ENCODE measurements at regions not wholly inside any gene's neighbourhood (a gene's known extent, or its start where the extent isn't known, plus 50 kb on each side); places are given as distances from the start of the nearest gene placed in this dataset.

DNA sequence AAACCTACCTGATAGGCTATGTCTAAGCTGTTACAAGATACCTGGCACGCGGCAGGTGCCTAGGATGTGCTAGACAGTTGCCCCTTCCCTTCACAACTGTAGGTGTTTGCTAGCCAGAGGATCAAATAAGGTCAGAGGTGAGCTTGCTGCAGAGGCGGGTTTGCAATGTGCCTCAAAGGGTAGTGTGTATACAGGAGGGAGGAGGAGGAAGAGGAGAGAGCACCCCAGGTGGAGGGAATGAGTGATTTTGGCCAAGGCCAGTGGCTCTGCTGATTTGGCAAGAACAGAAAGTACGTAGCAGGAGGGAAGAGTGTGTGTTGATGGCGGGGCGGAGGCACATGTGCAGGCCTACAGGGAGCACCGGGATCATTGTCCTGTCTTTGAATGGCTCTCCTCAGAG, 236.5 kb downstream of the HAUS1 start:
- DNase-seq (ENCODE audit: extremely low read depth, low read depth, low spot score), result no peak

- no peak for DNase-seq (ENCODE audit: extremely low read depth, low read depth, low spot score)
Observed at GRCh38 chr18:46341986-46342525, 237.9 kb downstream of the HAUS1 start.

DNA sequence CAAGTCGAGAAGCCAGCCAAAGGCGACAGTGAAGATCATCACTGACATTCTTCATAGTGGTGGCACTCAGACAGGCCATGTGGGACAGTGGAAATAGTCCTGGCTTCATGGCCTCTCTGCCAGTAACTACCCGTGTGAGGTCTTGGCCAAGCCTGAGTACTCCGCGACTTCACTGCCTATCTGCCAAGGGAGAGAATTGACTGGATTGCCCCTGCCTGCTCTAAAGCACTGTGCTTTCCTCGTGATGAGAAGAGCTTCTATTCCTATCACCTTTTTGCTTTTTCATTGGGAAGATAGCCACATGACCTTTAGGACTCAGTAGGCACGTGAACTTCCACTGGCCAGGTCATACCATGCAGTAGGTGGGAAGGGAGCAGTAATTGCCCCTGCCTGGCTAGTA, 239.3 kb downstream of the HAUS1 start:
- no peak for DNase-seq (ENCODE audit: extremely low read depth, low read depth, low spot score)

DNA sequence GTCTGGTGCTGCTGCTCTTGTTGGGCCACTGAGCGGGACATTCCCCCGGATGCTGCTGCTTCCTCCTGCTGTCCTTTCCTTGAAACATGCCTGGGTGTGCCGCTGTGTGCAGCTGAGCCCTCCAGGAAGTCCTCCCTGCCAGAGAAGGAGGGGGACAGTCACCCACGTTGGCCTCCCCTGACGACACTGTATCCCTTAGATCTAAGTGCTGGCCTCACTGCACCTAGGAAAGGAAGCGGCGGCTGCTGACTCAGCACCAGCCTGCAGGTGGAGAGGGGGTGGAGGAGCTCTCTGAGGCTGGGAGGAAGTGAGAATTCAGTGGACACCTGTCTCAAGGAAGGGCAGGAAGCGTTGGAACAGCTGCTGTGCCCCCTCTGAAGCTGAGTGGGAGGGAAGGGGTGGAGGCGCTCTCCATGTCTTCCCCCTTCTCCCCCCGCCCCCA, 239.8 kb downstream of the HAUS1 start:
- no peak for DNase-seq (ENCODE audit: extremely low read depth, low read depth, low spot score)

DNA sequence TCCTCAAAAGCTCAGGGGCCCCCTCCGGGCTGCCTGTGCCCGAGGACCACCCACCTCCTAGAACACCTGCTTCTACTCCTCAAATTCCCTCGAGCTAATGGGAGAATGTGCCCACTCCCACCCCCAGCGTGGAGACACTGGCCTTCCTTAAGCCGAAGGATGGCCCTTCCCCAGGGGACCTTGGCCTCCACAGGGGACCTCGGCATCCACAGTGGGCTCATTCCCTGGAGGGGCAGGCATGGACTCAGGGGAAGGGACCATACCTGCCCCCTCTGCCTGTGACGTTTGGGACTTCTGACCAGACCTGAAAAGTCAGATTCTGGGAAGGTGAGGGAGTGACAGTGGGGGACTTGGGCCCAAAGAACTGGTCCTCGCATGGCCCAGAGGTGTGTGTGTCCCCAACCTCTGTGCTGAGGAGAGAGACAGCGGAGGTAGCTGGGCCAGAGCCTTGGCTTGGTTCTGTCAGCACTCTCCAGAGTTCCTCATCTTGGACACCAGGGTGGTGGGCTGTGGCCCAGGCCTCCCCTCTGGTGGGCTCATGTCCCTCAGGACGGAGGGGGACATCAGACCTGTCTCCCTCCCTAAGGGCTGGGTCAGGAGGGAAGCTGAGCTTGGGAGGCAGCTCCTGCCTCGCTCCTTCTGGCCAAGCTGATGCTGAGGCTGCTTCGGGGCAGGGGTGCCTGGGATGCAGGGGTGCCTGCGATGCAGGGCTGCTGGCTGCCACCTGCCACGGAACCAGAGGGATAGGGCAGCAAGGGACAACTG, 240.4 kb downstream of the HAUS1 start:
- DNase-seq (ENCODE audit: extremely low read depth, low read depth, low spot score), result no peak

DNA sequence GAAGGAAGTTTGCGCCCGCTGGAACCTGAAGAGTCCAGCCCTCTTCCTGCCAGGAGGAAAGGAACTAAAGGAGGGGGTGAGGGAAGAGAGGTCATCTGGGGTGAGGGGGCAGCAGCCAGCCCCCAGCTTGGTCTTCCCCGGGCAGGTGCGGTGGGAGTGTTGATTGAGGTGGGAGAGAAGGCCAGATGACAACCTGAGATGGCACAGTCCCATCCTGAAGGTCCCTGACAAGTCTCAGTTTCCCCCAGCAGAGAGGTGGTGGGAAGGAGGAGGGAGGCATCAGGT, 240.9 kb downstream of the HAUS1 start:
- no peak for DNase-seq (ENCODE audit: extremely low read depth, low read depth, low spot score)

GRCh38 chr18:46346213-46346612, 242.0 kb downstream of the HAUS1 start:
- no peak for DNase-seq (ENCODE audit: extremely low read depth, low read depth, low spot score)

GRCh38 chr18:46346896-46347630, 242.9 kb downstream of the HAUS1 start:
- no peak for DNase-seq (ENCODE audit: extremely low read depth, low read depth, low spot score)

GRCh38 chr18:46350598-46351159, 246.5 kb downstream of the HAUS1 start:
- DNase-seq (ENCODE audit: extremely low read depth, low read depth, low spot score), result no peak

DNA sequence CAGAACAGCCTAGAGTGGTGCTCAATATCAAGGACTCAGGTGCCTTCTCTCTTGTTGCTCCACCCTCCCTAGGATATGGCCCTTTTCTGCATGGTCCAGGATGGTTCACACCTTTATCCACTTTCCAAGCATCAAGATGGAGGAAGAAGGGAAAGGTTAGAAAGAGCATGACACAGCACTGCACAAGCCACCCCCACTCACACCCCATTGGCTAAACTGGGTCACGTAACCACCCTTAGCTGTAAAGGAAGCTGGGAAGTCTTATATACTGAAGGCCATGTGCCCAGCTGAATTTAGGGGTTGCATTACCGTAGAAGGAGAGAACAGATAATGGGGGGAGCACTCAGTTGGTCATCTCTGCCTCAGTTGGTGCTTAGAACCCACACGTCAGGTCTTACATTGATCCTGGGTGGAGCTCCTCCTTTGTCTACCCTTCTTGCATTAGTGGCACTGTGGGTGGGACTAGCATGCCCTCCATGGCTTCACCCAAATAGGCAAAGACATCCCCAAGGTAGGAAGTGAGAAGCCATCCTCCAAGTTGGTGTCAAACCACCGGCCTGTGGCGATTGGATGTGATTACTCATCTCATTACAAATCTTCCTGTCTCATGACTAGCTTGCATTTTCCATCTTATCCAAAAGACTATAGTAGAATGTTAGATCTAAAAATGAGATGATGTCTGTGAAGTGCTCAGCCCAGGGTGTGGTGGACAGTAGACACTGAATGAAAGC, 248.5 kb downstream of the HAUS1 start:
- no peak for DNase-seq (ENCODE audit: extremely low read depth, low read depth, low spot score)

GRCh38 chr18:46353460-46353859, 249.3 kb downstream of the HAUS1 start:
- no peak for DNase-seq (ENCODE audit: extremely low read depth, low read depth, low spot score)

GRCh38 chr18:46356278-46357033, 252.3 kb downstream of the HAUS1 start:
- no peak for DNase-seq (ENCODE audit: extremely low read depth, low read depth, low spot score)

DNA sequence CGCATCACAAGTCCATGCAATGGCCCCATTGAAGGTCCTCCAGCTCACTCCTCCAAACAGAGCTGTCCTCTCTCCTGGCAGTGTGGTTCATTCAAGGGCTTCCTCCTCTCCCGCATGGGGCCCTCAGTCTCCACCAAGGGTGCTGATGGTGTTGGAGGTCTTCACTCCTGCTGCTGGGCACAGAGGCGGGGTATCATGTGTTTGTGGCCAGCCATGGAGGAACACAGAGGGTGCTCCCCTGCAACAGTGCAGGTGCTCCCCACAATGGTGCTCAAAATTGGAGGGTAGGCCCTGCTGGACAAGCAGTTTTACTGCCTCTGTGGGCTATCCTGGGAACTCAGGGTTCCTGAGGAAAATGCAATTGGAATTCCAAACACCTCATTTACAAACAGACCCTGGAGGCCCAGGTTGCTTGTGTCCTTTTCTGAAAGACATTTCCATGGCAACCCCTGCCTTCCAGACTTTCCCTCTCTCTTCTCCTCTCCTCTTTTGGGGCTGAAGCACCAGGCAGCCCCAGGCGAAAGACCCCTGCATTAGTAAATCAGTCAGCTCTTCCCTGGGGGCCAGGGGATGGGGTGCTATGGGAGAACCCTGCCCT, 256.0 kb downstream of the HAUS1 start:
- no peak for DNase-seq (ENCODE audit: extremely low read depth, low read depth, low spot score)

DNA sequence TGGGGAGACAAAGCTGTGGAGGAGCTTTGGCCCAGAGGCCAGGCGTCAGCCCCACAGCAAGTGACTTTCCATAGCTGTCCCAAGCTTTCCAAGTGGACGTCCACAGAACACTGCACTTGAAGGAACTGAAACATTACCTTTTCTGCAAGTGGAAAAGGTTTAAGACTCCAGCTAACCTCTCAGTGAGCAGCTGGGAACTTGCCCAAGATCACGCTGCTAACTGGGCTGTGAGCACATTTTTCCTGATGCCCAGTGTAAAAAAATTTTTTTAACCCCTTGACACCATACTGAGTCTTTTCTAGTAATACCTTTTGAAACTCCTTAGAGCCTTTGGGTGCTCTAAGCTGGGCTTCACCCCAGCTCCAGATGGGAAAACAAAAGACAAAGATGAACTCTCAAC, 256.7 kb downstream of the HAUS1 start:
- no peak for DNase-seq (ENCODE audit: extremely low read depth, low read depth, low spot score)

- no peak for DNase-seq (ENCODE audit: extremely low read depth, low read depth, low spot score)
Observed at GRCh38 chr18:46362533-46362932, 258.3 kb downstream of the HAUS1 start.

DNA sequence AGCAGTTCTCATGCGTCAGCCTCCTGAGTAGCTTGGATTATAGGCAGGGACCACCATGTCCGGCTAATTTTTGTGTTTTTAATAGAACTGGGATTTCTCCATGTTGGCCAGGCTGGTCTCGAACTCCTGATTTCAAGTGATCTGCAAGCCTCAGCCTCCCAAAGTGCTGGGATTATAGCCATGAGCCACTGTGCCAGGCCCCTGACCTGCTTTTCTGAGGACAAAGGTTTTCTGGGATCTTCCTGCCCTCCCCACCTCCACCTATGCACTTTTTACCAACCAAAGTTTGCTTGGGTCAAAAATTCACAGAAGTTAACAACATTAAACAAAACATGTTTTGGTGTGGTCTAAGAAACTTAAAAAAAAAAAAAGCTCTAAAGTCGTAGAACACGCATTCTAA, 259.9 kb downstream of the HAUS1 start:
- no peak for DNase-seq (ENCODE audit: extremely low read depth, low read depth, low spot score)

GRCh38 chr18:46366201-46366600, 262.0 kb downstream of the HAUS1 start:
- no peak for DNase-seq (ENCODE audit: extremely low read depth, low read depth, low spot score)

GRCh38 chr18:46366751-46367376, 262.7 kb downstream of the HAUS1 start:
- DNase-seq (ENCODE audit: extremely low read depth, low read depth, low spot score), result no peak

- DNase-seq (ENCODE audit: extremely low read depth, low read depth, low spot score), result no peak
Observed at GRCh38 chr18:46369323-46369722, 265.1 kb downstream of the HAUS1 start.

- no peak for DNase-seq (ENCODE audit: extremely low read depth, low read depth, low spot score)
Observed at GRCh38 chr18:46370898-46371297, 266.7 kb downstream of the HAUS1 start.

Data from glomerular endothelial cell (primary cell).